BLaER1 treated with 17β-estradiol and CSF1 and Interleukin-3, amounts not matched to agents 10 nM and 100 nM (cell line): ENCODE measurements at regions not wholly inside any gene's neighbourhood (a gene's known extent, or its start where the extent isn't known, plus 50 kb on each side); places are given as distances from the start of the nearest gene placed in this dataset.

Experiments
- H3K27ac ChIP-seq, 11 experiments: shearing (Covaris generic); formaldehyde crosslinking; 2 replicates each; pipeline ENCODE4 v1.8.1; 2022
- H3K27me3 ChIP-seq, 11 experiments: shearing (Covaris generic); formaldehyde crosslinking; 2 replicates each; pipeline ENCODE4 v1.8.1; 2022
- H3K36me3 ChIP-seq, 11 experiments: shearing (Covaris generic); formaldehyde crosslinking; 2 replicates each; pipeline ENCODE4 v1.8.1; 2022
- H3K4me1 ChIP-seq, 10 experiments: shearing (Covaris generic); formaldehyde crosslinking; 2 replicates each; pipeline ENCODE4 v1.8.1; 2022
- H3K4me2 ChIP-seq, 11 experiments: shearing (Covaris generic); formaldehyde crosslinking; 2 replicates each; pipeline ENCODE4 v1.8.1; 2022
- H3K4me3 ChIP-seq, 10 experiments: shearing (Covaris generic); formaldehyde crosslinking; 2 replicates each; pipeline ENCODE4 v1.8.1; 2022
- H3K9ac ChIP-seq, 11 experiments: shearing (Covaris generic); formaldehyde crosslinking; 2 replicates each; pipeline ENCODE4 v1.8.1; 2022
- H3K9me3 ChIP-seq, 11 experiments: shearing (Covaris generic); formaldehyde crosslinking; replicated peaks in 1 of 11; 2 replicates each; pipeline ENCODE4 v1.8.1; 2022
- H4K20me1 ChIP-seq, 11 experiments: shearing (Covaris generic); formaldehyde crosslinking; 2 replicates each; pipeline ENCODE4 v1.8.1; 2022
- Cebpa-rat ChIP-seq, 11 experiments: shearing (Covaris generic); IDR thresholded peaks; 2 replicates each; pipeline ENCODE4 v1.8.1; 2022

GRCh38 chr11:59266491-59266890 is 53.8 kb upstream of the MPEG1 start:
- Histone ChIP-seq H3K9ac (no peak overlapping the region), H3K9me3 (no peaks in the 10 kb centered on the region), H3K4me1 (peaks cover 44 to 97% (median 93%) of the 10 kb centered on the region in 10 experiments), H4K20me1 (no peaks in the 10 kb centered on the region), H3K27me3 (no peaks in the 10 kb centered on the region), H3K4me3 (no peak overlapping the region; a peak in 1 of 20 replicates), H3K36me3 (no peaks in the 10 kb centered on the region), H3K4me2 (peak overlapping the region; percentile 41 to 85 (median 68); a peak in 20 of 22 replicates), H3K27ac (peak overlapping the region in 6 of 11 experiments; percentile 34 to 57 (median 46); a peak in 8 of 22 replicates)
- TF ChIP-seq Cebpa-rat (IDR thresholded peaks at IDR 0.05): no peak

- no peaks in the 10 kb centered on the region for H3K27me3 ChIP-seq
- H3K9me3 ChIP-seq: no peaks in the 10 kb centered on the region
- no peaks in the 10 kb centered on the region for H4K20me1 ChIP-seq
- H3K36me3 ChIP-seq: no peaks in the 10 kb centered on the region
- no peak overlapping the region for H3K4me3 ChIP-seq
- TF ChIP-seq Cebpa-rat (IDR thresholded peaks at IDR 0.05): no peak
- H3K9ac ChIP-seq: no peak overlapping the region
- H3K27ac ChIP-seq: peak overlapping the region in 2 of 11 experiments; percentile 2 to 13; a peak in 3 of 22 replicates
- H3K4me2 ChIP-seq: peak overlapping the region in 9 of 11 experiments; percentile 17 to 85 (median 71); a peak in 13 of 22 replicates
- H3K4me1 ChIP-seq: peaks cover 40 to 89% (median 85%) of the 10 kb centered on the region in 10 experiments
Observed at GRCh38 chr11:59265735-59266134, 53.0 kb upstream of the MPEG1 start.

GRCh38 chr11:59264736-59265135 is 52.0 kb upstream of the MPEG1 start:
- peaks cover 46 to 79% (median 76%) of the 10 kb centered on the region in 10 experiments for H3K4me1 ChIP-seq
- H3K4me2 ChIP-seq: peak overlapping the region in 10 of 11 experiments; percentile 1 to 85 (median 70); a peak in 15 of 22 replicates
- H3K9me3 ChIP-seq: no peaks in the 10 kb centered on the region

GRCh38 chr11:59263225-59263894 is 50.6 kb upstream of the MPEG1 start:
- Histone ChIP-seq H3K4me3 (no peak overlapping the region), H3K4me1 (peaks cover 51 to 66% (median 63%) of the 10 kb centered on the region in 10 experiments), H3K36me3 (no peaks in the 10 kb centered on the region), H3K27me3 (no peaks in the 10 kb centered on the region), H4K20me1 (no peaks in the 10 kb centered on the region), H3K27ac (no peak overlapping the region), H3K9me3 (no peaks in the 10 kb centered on the region), H3K4me2 (peak overlapping the region in 10 of 11 experiments; percentile 7 to 47 (median 31); a peak in 10 of 22 replicates), H3K9ac (0 out of 22 replicates have a peak overlapping the region, but pooled peaks of 1 of the 11 experiments have one; percentile 0)
- TF ChIP-seq Cebpa-rat (IDR thresholded peaks at IDR 0.05): no peak

More at GRCh38 chr11:59264736-59265135, 52.0 kb upstream of the MPEG1 start:
- no peaks in the 10 kb centered on the region for H3K36me3 ChIP-seq
- no peaks in the 10 kb centered on the region for H3K27me3 ChIP-seq
- H3K27ac ChIP-seq: peak overlapping the region in 2 of 11 experiments; percentile 6 to 9; a peak in 1 of 22 replicates
- peak overlapping the region in 1 of 11 experiments; percentile 9; a peak in 1 of 22 replicates for H3K9ac ChIP-seq
- no peak for TF ChIP-seq Cebpa-rat (IDR thresholded peaks at IDR 0.05)
- no peaks in the 10 kb centered on the region for H4K20me1 ChIP-seq
- no peak overlapping the region for H3K4me3 ChIP-seq
